Testis (tissue), 2 donors: ENCODE measurements at regions not wholly inside any gene's neighbourhood (a gene's known extent, or its start where the extent isn't known, plus 50 kb on each side); places are given as distances from the start of the nearest gene placed in this dataset.

Source experiments
- DNase-seq: peaks from one replicate; pipeline ENCODE4 v3.0.0-alpha.2; 2019
- H3K27ac ChIP-seq, 2 donors: fragments of 200-600 bp; sonication (generic); one replicate each; pipeline ENCODE4 v1.5.1; 2019
- H3K27me3 ChIP-seq: fragments of 200-600 bp; sonication (generic); one replicate; pipeline ENCODE4 v1.5.1; 2019
- H3K36me3 ChIP-seq: fragments of 200-600 bp; sonication (generic); one replicate; pipeline ENCODE4 v1.5.1; 2017; ENCODE audit warnings: low read depth; ENCODE audit errors: missing control alignments
- H3K4me1 ChIP-seq: fragments of 200-600 bp; sonication (generic); one replicate; pipeline ENCODE4 v1.5.1; 2019
- H3K4me3 ChIP-seq, 2 donors: fragments of 200-600 bp; sonication (generic); one replicate each; pipeline ENCODE4 v1.5.1; 2017 to 2019
- H3K9me3 ChIP-seq: fragments of 200-600 bp; sonication (generic); one replicate; pipeline ENCODE4 v1.5.1; 2017
- CTCF ChIP-seq, 3 experiments: fragments of 450-650 bp in 2 of 3; fragments of 200-600 bp in 1 of 3; sonication (generic) in 1 of 3; IDR thresholded peaks; one replicate each; pipeline ENCODE4 v1.5.1; 2016 to 2019; ENCODE audit warnings: antibody characterized with exemption in 3 of 3, mild to moderate bottlenecking in 2 of 3, moderate library complexity in 1 of 3
- POLR2A ChIP-seq: fragments of 450-650 bp; IDR thresholded peaks from one replicate; pipeline ENCODE4 v1.6.1; 2017; ENCODE audit warnings: antibody characterized with exemption, mild to moderate bottlenecking, moderate library complexity
- WGBS, 2 donors: methylation state at CpG; one replicate each; pipeline ENCODE4 v1.1.5; 2018; 5-methylcytosine and 5-hydroxymethylcytosine counted together
- intact Hi-C: fragments of 100-400 bp; cut with DNase I; formaldehyde crosslinking; loops from one replicate; pipeline ENCODE4 v1.15.1; 2023; ENCODE audit warnings: low total_unique reads

GRCh38 chr4:173707658-173708419 is 177.8 kb upstream of the HAND2 start:
- Histone ChIP-seq H3K9me3 (no peaks in the 10 kb centered on the region), H3K27ac (no peak overlapping the region), H3K4me1 (no peaks in the 10 kb centered on the region), H3K36me3 (no peaks in the 10 kb centered on the region), H3K27me3 (no peaks in the 10 kb centered on the region), H3K4me3 (no peak overlapping the region)
- WGBS, 2 donors: 95 to 98% methylated on average over 2 of the region's 2 CpGs
- TF ChIP-seq CTCF (IDR thresholded peaks at IDR 0.05) (no peak), POLR2A (no peak)
- intact Hi-C loops: no loop called here
- no peak for DNase-seq

- no peak overlapping the region for H3K27ac ChIP-seq
- H3K27me3 ChIP-seq: no peaks in the 10 kb centered on the region
- H3K4me3 ChIP-seq: no peak overlapping the region
- H3K9me3 ChIP-seq: no peaks in the 10 kb centered on the region
- H3K36me3 ChIP-seq: no peaks in the 10 kb centered on the region
- no peak for DNase-seq
- TF ChIP-seq CTCF (IDR thresholded peaks at IDR 0.05) (no peak), POLR2A (no peak)
- intact Hi-C loops: no loop called here
- 78 to 79% methylated on average over 9 of the region's 9 CpGs for WGBS, 2 donors
- no peaks in the 10 kb centered on the region for H3K4me1 ChIP-seq
Measured at GRCh38 chr4:173704201-173704600, 174.2 kb upstream of the HAND2 start.

- H3K27me3 ChIP-seq: no peaks in the 10 kb centered on the region
- H3K27ac ChIP-seq: no peak overlapping the region
- no peaks in the 10 kb centered on the region for H3K9me3 ChIP-seq
- no peak for DNase-seq
- H3K4me1 ChIP-seq: no peaks in the 10 kb centered on the region
- intact Hi-C loops: no loop called here
- WGBS, 2 donors: 92% methylated on average over 4 of the region's 4 CpGs
- TF ChIP-seq CTCF (IDR thresholded peaks at IDR 0.05) (no peak), POLR2A (no peak)
- H3K4me3 ChIP-seq: no peak overlapping the region
- H3K36me3 ChIP-seq: no peaks in the 10 kb centered on the region
Measured at GRCh38 chr4:173703021-173703420, 173.0 kb upstream of the HAND2 start.

- no peaks in the 10 kb centered on the region for H3K27me3 ChIP-seq
- H3K9me3 ChIP-seq: no peaks in the 10 kb centered on the region
- no peaks in the 10 kb centered on the region for H3K36me3 ChIP-seq
- H3K4me3 ChIP-seq: no peak overlapping the region
- H3K27ac ChIP-seq: no peak overlapping the region
- TF ChIP-seq CTCF (IDR thresholded peaks at IDR 0.05): no peak
- TF ChIP-seq POLR2A: no peak
- intact Hi-C loops: no loop called here
- WGBS, 2 donors: 62 to 65% methylated on average over 4 of the region's 4 CpGs
- no peaks in the 10 kb centered on the region for H3K4me1 ChIP-seq
- DNase-seq: no peak
Measured at GRCh38 chr4:173700650-173701049, 170.6 kb upstream of the HAND2 start.
